IPS-NIHi7 (cell line): ENCODE measurements at regions not wholly inside any gene's neighbourhood (a gene's known extent, or its start where the extent isn't known, plus 50 kb on each side); places are given as distances from the start of the nearest gene placed in this dataset.

Experiments
- DNase-seq: peaks from one replicate; pipeline ENCODE4 v3.0.0; 2012; ENCODE audit warnings: mixed read lengths; ENCODE audit errors: extremely low spot score

GRCh38 chr11:15536438-15536837, 421.7 kb downstream of the INSC start:
- DNase-seq = no peak

DNA sequence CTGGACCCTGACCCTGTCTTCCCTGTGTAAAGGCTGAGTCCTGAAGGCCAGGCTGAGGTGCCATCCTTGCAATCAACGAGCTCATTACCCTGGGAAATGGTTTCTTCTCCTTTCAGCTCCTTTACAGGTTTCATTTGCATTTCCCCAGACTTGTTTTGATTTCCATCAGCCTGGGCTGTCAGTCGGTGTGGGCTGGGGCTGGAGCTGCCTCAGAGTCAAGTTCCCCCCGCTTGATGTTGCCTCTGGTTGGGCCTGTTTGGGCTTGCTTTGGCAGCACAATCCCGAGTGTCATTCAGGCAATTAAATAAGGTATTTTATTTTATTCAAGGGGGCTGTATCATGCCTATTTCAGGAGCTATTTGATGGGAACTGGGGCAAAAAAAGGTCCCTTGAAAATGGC, 424.9 kb downstream of the INSC start:
- DNase-seq = no peak

DNA sequence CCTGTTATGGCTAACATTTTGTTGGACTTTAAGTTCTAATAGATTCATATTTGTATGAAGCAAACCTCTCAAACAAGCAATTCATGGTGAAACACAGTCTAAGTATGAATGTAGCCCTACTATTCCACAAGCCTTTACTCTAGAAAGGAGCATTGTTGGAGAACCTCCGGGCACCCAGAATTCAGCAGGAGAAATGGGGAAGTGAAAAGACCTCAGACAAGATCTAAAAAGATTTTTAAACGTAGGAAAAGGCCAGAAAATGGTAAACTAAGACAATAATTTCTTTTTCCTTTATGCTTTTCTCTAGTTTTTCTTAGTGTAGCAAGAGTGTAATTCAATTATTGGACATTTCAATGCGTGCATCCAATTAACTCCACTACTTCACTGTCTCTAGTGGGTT, 426.4 kb downstream of the INSC start:
- no peak for DNase-seq

- DNase-seq = no peak
Observed at GRCh38 chr11:15544353-15544752, 429.6 kb downstream of the INSC start.

- no peak for DNase-seq
Observed at GRCh38 chr11:15547685-15548084, 433.0 kb downstream of the INSC start.

DNA sequence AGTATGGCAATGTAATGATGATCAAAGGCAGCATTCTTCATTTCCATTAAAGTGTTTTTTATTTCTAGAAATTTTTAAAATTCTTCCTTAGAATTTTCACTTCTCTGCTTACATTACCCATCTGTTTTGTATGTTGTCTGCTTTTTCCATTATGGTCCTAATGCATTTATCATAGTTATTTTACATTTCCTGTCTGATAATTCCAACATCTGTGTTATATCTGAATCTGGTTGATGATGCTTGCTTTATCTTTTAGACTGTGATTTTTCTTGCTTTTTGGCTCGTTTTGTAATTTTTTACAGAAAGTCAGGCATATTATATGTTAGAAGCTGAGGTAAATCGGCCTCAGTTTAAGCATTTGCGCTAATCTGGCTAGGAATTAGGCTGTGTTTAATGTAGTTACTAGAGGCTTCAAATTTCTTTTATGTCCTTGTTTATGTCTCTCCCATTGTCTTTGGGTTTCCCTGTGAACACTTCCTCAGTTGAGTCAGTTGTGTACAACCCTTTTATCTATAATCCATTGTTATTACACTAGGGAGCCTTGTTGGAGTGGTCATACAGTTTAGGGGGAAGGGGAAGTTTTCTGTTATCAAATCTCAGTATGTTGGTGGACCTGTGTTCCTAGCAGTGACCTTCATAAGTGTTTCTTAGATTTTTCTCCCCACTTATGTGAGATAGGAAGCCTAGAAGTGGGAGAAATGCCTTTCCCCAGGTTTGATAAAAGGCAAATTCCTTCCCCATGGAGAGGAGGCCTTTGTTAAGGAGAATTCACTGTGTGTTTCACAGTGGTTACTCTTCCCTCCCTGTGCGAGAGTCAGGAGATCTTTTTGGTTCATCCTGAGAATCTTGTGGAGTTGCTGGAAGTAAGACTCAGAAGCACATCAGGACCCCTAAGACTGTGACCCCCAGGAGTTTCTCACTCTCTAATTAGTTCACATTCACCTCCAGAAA, 437.5 kb downstream of the INSC start:
- peak; percentile 31 for DNase-seq

- DNase-seq = no peak
Observed at GRCh38 chr11:15555161-15555560, 440.4 kb downstream of the INSC start.

DNA sequence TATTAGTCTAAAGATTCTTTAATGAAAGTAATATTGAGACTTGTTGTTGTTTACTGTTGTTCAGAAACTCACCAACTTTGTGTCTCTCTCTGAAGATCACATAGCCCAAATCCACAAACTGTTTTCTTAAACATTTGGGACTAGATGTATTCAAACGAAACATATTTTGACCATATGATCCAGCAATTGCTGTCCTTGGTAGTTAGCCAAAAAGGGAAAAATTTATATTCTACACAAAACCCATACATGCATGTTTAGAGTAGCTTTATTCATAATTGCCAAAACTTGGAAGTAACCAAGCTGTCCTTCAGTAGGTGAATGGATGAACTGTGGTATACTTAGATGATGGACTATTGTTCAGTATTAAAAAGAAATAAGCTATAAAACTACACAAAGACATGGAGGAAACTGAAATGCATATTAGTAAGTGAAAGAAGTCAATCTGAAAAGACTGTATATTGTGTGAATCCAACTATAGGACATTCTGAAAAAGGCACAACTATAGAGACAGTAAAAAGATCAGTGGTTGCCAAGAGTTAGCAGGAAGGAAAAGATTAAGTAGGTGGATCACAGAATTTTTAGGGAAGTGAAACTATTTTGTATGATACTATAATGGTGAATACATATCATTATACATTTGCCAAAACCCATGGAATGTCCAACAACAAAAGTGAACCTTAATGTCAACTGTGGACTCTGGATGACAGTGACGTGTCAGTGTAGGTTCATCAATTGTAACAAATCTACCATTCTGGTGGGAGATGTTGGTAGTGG, 442.9 kb downstream of the INSC start:
- no peak for DNase-seq

DNA sequence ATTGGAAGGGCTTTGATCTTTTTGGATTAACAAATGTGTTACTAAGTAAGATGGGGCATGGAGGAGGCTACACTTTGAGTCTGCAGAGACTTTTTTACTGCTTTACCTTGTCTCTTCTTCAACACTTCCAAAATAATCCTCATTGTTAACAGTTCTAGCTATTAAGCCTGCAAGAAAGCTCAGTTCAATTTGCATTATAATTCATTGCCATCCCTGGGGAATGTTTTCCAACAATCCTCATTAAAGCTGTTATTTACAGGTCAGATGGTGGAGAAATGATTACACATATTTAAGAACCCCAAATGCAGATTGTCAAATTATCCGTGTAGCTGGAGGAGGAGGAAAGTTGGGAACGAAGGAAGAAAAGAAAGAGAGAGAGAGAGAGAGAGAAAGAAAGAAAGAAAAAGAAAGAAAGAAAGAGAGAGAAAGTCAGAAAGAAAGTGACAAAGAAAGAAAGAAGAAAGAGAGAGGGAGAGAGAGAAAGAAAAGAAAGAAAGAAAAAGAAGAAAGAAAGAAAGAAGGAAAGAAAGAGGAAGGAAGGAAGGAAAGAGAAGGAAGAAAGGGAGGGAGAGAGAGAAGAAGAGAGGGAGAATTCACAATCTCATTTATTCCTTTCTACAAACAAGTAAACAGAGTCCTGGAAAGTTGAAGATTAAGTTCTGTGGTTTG, 443.9 kb downstream of the INSC start:
- no peak for DNase-seq

- no peak for DNase-seq
Observed at GRCh38 chr11:15560689-15561467, 446.2 kb downstream of the INSC start.

- DNase-seq = no peak
Observed at GRCh38 chr11:15562230-15562629, 447.5 kb downstream of the INSC start.

DNA sequence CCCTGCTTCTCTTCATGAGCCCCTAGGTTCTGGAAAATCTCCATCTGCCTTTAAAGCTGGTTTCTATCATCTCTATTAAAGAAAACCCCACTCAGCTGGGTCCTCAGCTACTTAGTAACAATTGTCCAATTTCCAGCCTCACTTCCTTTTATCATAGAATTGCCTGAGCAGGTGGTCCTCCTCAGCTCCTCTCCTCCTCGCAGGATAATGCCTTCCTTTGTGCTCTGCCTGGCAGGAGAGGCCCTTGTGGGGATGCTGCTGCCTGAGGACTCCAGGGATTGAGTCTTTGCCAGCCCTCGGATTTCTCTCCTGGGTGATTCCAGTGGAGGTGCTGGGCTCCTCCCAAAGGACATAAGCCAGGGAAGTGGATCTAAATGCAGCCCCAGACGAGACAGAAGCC, 448.3 kb downstream of the INSC start:
- DNase-seq = no peak

DNA sequence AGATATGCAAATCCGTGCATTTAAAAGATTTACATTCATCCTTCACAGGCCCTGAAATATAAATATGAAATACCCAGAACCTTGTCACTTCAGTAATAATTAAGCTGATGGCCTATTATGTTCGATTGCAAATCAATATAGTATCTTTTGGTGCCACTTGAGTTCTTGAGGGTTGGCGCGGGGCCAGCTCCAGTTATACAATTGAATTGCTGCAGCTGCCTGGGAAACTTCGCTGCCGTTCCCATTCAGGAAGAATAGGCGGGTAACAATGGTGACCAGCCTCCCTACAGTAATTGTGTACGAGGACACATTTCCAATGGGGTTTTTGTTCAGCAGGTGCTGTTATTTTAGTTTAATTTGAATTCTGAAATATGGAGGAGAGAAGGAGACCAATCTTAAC, 451.2 kb downstream of the INSC start:
- no peak for DNase-seq

DNA sequence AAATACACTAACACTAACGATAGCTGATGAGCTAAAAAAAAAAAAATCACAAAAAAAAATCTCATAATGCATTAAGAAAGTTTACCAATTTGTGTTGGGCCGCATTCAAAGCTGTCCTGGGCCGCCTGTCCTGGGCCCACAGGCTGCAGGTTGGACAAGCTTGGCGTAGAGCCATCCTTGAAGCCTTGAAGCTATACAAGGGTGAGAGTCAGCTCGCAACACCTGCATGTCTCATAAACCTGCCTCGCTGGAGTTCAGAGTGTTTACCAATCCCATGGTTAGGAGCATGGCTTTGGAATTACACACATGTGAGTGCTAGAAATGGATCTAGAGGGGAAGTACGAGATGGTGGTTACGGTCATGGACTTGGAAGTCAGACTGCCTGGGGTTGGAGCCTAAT, 453.7 kb downstream of the INSC start:
- no peak for DNase-seq

- no peak for DNase-seq
Observed at GRCh38 chr11:15569305-15570025, 454.7 kb downstream of the INSC start.

GRCh38 chr11:15575409-15575808, 460.7 kb downstream of the INSC start:
- DNase-seq = no peak

DNA sequence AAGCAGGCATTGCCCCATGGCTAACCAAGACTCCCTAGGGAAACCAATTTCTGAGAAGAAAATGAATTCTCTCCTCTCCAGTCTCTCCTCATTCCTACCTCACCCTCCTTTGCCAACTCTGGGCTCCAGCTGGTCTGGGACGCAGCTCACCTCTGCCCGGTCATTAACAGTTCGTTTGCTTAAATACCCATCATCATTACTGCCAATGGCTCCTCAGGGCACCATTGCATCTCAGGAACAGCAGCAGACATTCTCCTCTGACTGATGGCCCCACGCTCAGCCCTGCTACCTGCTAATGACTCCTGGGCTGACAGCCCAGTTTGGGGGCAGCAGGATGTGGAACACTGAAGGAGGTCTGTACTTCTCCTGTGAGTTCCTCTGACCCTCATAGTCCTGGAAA, 462.0 kb downstream of the INSC start:
- no peak for DNase-seq

DNA sequence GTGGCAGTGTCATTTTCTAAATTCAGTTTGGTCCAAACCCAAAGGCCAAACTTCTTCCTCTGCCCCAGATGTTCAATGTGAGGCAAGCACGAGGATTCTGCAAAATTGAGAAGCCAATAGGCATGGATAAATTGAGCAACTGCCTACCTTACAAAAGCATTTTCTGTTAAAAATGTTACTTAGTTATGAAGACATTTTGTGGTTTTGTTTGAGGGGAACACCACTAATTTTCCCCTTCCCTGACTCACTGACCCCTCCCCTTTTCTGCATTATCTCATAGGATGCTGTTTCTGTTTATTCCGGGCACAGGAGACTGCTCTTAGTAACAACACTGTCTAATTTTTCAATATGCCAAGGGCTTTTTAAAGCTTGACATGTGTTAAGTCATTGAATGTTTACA, 462.8 kb downstream of the INSC start:
- DNase-seq = no peak

DNA sequence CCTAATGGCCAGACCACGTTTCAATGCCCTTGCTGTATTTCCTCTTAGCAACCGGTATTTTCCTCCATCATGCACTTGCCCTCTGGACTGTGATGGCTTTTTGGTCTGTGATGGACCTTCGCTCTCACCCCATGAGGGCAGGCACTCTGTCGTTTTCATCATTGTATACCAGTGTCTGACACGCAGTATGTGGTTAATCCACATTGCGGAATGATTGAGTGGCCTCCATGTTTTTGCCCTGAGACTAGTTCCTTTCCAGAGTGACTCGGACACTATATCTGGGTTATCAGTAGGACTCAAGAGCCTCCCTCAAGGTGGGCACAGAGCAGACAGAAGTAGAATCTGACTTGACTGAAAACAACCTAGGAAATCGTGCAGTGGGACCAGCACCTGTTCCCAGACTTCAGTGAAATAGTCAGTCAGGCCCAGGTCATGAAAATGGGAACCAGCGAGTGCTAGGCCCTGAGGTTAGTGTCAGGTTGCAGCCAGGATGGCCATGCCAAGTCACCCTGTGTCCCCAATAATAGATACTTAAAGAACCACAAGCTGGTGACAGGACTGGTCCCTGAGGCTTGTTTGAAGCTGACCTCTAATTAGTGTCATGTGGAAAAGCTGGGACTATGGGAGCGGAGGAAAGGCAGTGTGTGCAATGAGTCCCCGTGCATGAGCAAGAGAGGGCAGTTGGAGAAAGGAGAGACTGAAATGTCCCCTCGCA, 464.7 kb downstream of the INSC start:
- no peak for DNase-seq

- no peak for DNase-seq
Observed at GRCh38 chr11:15580056-15580774, 465.5 kb downstream of the INSC start.
